ENCODE measurements at regions not wholly inside any gene's neighbourhood (a gene's known extent, or its start where the extent isn't known, plus 50 kb on each side); places are given as distances from the start of the nearest gene placed in this dataset.

- TF ChIP-seq CTCF (IDR thresholded peaks at IDR 0.05), result no peak
- TF ChIP-seq POLR2A (IDR thresholded peaks at IDR 0.05), result no peak
Measured at GRCh38 chr12:54773593-54773992, 80.7 kb upstream of the MUCL1 start.

All from lower leg skin (tissue), 3 donors.